ENCODE measurements at regions not wholly inside any gene's neighbourhood (a gene's known extent, or its start where the extent isn't known, plus 50 kb on each side); places are given as distances from the start of the nearest gene placed in this dataset.

GRCh38 chr16:17532338-17532995 lies 61.7 kb upstream of the XYLT1 start:
- DNase-seq = no peak

DNA sequence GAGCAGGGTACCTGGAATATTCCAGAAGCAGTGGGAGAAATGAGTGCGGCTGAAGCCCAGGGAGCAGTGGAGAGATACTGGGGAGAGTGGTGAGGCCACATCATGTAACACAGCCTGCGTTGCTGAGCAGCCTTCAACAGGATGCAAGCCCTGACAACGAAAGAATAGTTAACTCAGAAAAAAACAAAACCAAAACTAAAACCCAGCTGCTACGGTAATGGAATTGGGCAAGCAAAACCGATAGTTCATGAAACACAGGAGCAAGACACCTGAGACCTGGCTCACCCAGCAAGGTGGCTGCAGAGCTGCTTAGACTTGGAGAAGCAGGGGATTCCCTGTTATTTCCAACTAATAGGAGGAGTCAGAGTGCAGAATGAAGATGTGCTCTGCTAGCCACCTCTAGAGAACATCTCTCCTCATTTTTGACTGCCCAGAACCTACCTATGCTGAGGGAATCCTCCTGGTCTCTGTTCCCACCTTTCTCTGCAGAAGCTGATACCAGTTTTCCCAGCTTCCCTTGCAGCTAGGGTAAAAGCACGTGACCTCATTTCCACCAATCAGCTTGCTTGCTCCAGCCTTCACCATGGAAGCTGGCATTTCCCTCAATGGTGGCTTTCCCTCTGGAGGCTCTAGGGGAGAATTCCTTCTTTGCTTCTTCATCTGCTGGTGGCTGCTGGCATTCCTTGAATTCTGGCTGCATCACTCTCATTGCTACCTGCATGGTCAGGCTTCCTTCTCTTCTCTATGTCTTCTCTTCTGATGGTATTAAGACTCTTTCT lies 59.4 kb upstream of the XYLT1 start:
- DNase-seq = no peak

GRCh38 chr16:17526956-17527937 lies 56.5 kb upstream of the XYLT1 start:
- DNase-seq = no peak

GRCh38 chr16:17524656-17525055 lies 53.9 kb upstream of the XYLT1 start:
- no peak for DNase-seq

GRCh38 chr16:17520561-17520960 lies 49.8 kb upstream of the XYLT1 start:
- DNase-seq = no peak

Measured in NCI-H2171 (cell line).